ENCODE measurements at regions not wholly inside any gene's neighbourhood (a gene's known extent, or its start where the extent isn't known, plus 50 kb on each side); places are given as distances from the start of the nearest gene placed in this dataset.

GRCh38 chr5:124976086-124976485, 229.6 kb upstream of the ZNF608 start:
- TF ChIP-seq CTCF (IDR thresholded peaks at IDR 0.05) (no peak), POLR2AphosphoS5 (IDR thresholded peaks at IDR 0.05) (no peak)
